22Rv1 (cell line): ENCODE measurements at regions not wholly inside any gene's neighbourhood (a gene's known extent, or its start where the extent isn't known, plus 50 kb on each side); places are given as distances from the start of the nearest gene placed in this dataset.

Source experiments
- H3K27ac ChIP-seq: fragments of 450-650 bp; 2 replicates; pipeline ENCODE4 v1.5.1; 2017
- ZFX ChIP-seq: fragments of 450-650 bp; IDR thresholded peaks from 2 replicates; pipeline ENCODE4 v1.6.1; 2017; ENCODE audit warnings: antibody characterized with exemption, borderline replicate concordance
- TF ChIP-seq, protein P1 (sequence below): fragments of 450-650 bp; IDR thresholded peaks from 2 replicates; pipeline ENCODE4 v1.5.1; 2017; ENCODE audit warnings: mild to moderate bottlenecking

DNA sequence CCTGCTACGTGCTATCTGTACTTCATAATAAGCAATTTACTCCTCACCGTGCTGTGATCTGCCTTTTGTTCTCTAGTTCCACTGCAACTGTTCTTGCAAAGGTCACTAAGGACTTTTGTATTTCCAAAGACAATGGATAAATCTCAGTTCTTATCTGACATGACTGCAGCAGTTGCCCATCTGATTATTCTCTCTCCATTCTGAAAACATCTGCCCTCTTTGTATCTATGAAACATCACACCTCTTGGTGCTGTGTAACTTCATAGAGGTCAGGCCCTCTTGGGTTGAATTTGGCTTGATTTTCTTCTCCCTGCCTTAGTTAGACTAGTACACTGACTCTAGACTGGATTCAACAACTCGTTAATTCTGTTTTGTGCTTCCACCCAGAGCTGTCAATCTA lies 319.6 kb downstream of the BTG1 start:
- H3K27ac ChIP-seq: no peak overlapping the region
- TF ChIP-seq, protein P1, sequence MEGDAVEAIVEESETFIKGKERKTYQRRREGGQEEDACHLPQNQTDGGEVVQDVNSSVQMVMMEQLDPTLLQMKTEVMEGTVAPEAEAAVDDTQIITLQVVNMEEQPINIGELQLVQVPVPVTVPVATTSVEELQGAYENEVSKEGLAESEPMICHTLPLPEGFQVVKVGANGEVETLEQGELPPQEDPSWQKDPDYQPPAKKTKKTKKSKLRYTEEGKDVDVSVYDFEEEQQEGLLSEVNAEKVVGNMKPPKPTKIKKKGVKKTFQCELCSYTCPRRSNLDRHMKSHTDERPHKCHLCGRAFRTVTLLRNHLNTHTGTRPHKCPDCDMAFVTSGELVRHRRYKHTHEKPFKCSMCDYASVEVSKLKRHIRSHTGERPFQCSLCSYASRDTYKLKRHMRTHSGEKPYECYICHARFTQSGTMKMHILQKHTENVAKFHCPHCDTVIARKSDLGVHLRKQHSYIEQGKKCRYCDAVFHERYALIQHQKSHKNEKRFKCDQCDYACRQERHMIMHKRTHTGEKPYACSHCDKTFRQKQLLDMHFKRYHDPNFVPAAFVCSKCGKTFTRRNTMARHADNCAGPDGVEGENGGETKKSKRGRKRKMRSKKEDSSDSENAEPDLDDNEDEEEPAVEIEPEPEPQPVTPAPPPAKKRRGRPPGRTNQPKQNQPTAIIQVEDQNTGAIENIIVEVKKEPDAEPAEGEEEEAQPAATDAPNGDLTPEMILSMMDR: no peak
- TF ChIP-seq ZFX: no peak

DNA sequence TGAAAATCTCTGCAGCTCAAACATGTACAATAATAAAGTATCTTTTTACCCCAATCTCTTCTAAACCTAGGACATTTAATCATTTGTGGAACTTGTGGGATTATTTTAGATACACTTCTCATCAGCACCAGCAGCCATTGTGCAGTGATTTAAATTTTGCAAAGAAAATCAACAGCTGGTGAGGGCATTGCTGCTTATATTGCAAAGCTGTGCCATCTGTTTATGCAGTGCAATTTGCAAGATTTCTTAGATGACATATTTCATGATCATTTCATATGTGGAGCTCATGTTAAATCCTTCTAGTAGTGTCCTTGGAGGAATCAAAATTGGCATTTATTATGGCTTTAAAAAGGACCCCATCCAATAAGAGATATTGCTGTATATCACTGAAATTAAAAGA lies 320.7 kb downstream of the BTG1 start:
- TF ChIP-seq, protein P1: no peak
- no peak for TF ChIP-seq ZFX
- H3K27ac ChIP-seq: no peak overlapping the region

DNA sequence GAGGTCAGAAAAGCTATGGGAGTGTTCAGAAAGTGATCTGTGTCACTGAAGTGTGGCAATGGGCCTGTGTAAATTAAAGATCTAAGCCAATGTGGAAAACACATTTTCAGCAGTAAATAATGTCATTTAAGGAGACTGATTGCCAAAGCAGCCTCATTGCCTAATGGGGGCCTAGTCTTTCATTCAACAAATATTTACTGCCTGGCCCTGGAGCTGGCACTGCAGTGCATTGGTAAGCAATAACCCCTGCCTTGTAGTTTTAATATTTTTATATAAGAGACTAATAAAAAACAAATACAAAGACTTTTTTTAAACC lies 326.6 kb downstream of the BTG1 start:
- TF ChIP-seq, protein P1: no peak
- TF ChIP-seq ZFX: no peak

DNA sequence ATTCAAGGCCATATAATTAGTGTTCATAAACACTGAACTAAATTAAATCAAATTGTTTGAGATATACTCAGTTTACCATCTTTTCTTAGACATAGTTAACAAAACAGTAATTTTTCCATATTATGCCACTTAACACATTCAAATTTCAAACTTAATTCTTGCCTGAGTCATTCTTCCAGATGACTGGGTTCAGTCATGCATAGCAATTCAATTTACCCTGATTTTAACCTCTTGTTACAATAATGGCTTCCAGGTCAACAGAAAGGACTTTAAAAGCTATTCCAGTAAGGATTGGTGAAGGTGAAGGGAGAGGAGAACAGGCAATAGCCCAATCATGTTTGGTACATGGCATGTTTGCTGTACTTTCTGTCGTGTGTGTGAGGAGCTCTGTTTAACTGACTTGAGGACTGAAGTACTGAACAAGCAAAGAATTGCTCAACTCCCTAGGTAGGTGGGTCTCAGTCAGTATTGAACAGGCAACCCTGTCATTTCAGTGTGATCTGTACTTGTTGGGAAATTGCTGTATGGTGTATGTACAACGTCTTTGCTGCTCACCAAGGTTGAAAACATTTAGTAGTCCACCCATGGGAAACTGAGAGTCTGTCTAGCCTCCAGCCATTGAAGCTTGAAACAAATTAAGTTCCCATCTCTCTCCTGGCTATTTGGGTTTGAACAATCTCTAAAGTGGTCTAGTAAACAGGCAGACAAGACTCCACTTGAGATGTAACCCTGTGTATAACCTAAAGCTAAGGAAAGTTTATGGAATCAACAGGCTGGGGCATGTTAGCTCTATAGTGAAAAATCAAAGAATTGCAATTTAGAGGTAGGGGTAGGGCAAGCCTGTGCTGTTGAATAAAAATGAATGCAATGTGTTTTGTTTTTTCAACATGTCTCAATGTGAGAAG lies 327.2 kb downstream of the BTG1 start:
- TF ChIP-seq, protein P1: no peak
- TF ChIP-seq ZFX: no peak

More for the DNA sequence above, 326.6 kb downstream of the BTG1 start:
- H3K27ac ChIP-seq: peak overlapping the region; percentile 56

DNA sequence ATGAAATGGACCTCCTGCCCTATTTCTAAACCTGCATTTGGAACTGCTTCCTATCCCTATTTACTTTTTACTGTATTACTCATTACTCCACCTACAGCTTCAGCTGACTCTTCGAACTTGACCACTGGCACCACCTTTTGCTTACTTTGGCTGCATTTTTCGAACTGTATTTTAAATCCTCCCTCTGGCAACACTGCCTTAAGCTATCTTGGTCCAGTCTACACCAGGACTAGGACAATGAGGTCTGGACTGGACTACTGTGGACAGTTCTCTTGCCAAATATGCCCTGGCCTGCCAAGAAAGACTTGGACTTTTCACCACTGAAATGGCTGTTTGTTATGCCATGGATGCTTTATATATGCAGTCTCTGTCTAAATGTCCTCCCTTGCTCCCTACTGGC lies 328.1 kb downstream of the BTG1 start:
- TF ChIP-seq, protein P1: no peak; the same call in 1 of the 2 replicates
- TF ChIP-seq ZFX: no peak

More for the DNA sequence above, 327.2 kb downstream of the BTG1 start:
- peak overlapping the region; percentile 56 for H3K27ac ChIP-seq

DNA sequence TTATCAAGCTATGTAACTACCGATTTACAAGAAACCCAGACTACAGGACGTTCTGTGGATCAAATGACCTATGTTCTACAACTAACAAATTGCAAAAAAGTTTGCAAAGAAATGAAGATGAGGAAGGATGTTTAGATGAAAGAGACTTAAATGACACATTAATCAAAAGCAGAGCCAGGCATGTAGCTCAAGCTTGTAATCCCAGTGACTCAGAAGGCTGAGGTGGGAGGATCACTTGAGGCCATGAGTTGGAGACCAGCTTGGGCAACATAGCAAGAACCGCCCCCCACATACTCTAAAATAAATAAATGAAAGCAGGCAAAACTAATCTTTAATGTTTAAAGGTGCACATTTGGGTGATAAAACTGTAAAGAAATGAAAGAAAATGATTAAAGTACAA lies 331.9 kb downstream of the BTG1 start:
- no peak for TF ChIP-seq ZFX
- TF ChIP-seq, protein P1: no peak
- no peak overlapping the region for H3K27ac ChIP-seq

More for the DNA sequence above, 328.1 kb downstream of the BTG1 start:
- H3K27ac ChIP-seq: peak overlapping the region; percentile 56
